Nephron progenitor cell (in vitro differentiated cells): ENCODE measurements at regions not wholly inside any gene's neighbourhood (a gene's known extent, or its start where the extent isn't known, plus 50 kb on each side); places are given as distances from the start of the nearest gene placed in this dataset.
A peak's percentile ranks its signal among the peaks of the same experiment; 100 is the strongest.

ENCODE experiments used
- DNase-seq: peaks from one replicate; pipeline ENCODE4 v3.0.0; 2021
- H3K27ac Mint-ChIP-seq: 2 replicates; pipeline ENCODE4 v1.8.0; 2021; ENCODE audit warnings: mild to moderate bottlenecking, moderate library complexity, mixed read lengths
- H3K27me3 Mint-ChIP-seq: 2 replicates; pipeline ENCODE4 v1.8.0; 2021; ENCODE audit warnings: mild to moderate bottlenecking, low read depth, mixed read lengths; ENCODE audit not compliant: poor library complexity
- H3K36me3 Mint-ChIP-seq: 2 replicates; pipeline ENCODE4 v1.8.0; 2021; ENCODE audit warnings: low read depth, mixed read lengths
- H3K4me1 Mint-ChIP-seq: 2 replicates; pipeline ENCODE4 v1.8.0; 2021; ENCODE audit warnings: mixed read lengths
- H3K4me3 Mint-ChIP-seq: 2 replicates; pipeline ENCODE4 v1.8.0; 2021; ENCODE audit warnings: mild to moderate bottlenecking, moderate library complexity, mixed read lengths
- H3K9me3 Mint-ChIP-seq: 2 replicates; pipeline ENCODE4 v1.8.0; 2021; ENCODE audit warnings: mild to moderate bottlenecking, moderate library complexity, mixed read lengths
- TF ChIP-seq, protein P1 (sequence below): fragments of 200-600 bp; sonication (generic); IDR thresholded peaks from 2 replicates; pipeline ENCODE4 v1.5.0; 2021; ENCODE audit warnings: antibody characterized with exemption

DNA sequence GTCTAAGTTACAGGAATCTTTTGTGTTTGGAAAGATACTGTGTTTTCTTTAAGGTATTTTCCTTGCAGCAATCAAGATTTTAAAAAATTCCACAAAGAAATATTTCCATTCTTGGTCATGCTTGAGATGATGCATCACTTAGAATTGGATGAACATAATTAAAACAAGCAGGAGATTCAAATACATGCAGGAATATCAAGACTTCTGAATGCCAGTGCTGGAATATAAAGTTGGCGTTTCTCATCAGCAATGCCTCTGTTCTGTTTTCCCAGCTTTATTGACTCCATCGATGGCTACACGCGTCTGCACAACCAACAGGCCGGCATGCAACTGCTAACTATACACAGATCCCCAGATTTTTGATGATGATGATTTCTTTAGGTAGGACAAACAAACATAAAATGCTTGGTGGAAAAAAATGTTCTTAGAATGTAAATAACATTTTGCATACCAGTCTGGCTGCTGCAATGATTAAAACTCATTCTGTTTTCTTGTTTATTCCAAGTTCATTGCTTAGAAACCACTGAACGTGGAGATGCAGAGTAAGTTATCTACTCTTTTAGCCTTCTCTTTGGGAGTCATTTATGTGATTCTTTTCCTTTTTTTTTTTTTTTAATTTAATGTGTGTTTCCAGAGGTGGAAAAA is 91.3 kb upstream of the FAM171A1 start:
- H3K27me3 Mint-ChIP-seq, result peaks cover 12% of the 10 kb centered on the region
- TF ChIP-seq, protein P1, sequence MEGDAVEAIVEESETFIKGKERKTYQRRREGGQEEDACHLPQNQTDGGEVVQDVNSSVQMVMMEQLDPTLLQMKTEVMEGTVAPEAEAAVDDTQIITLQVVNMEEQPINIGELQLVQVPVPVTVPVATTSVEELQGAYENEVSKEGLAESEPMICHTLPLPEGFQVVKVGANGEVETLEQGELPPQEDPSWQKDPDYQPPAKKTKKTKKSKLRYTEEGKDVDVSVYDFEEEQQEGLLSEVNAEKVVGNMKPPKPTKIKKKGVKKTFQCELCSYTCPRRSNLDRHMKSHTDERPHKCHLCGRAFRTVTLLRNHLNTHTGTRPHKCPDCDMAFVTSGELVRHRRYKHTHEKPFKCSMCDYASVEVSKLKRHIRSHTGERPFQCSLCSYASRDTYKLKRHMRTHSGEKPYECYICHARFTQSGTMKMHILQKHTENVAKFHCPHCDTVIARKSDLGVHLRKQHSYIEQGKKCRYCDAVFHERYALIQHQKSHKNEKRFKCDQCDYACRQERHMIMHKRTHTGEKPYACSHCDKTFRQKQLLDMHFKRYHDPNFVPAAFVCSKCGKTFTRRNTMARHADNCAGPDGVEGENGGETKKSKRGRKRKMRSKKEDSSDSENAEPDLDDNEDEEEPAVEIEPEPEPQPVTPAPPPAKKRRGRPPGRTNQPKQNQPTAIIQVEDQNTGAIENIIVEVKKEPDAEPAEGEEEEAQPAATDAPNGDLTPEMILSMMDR, result no peak
- H3K9me3 Mint-ChIP-seq, result peaks cover 66% of the 10 kb centered on the region
- peak overlapping the region; percentile 94 for H3K27ac Mint-ChIP-seq
- peaks cover 48% of the 10 kb centered on the region for H3K36me3 Mint-ChIP-seq
- no peak overlapping the region for H3K4me3 Mint-ChIP-seq
- H3K4me1 Mint-ChIP-seq, result peaks cover 37% of the 10 kb centered on the region
- no peak for DNase-seq

DNA sequence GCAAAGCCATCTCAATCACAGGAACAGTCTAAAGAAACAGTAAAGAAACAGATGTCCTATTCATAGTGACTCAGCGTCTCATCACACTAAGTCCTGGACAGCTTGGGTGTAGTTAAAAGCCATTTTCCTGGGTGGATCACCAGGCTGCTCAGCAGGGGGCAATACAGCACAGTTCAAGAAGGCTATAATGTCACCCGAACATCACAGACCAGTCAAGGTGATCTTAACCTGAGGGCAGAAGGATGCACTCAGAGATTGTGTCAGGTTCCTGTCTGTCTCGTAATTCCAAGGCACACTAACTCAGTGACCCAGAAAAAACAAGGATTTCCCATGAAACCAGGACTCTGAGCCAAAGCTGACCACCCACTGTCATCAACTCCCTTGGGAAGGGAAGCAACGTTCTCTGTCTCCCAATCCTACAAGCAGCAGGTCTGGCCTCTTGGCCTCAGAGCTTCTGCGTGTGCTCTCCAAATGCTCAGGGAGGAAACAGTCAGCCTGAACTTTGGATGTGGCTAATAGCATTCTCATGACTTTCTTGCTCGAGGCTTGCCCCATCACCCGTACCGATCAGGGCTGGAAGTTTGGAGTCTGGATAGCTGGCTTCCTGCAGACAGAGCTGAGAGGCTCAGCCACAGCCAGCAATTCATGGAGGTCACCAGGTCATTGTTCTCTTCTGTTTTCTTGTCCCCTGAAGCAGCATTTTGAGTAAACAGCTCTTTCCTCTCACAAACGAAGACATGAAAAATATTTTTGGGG is 90.4 kb upstream of the FAM171A1 start:
- Mint-ChIP-seq H3K36me3 (peaks cover 55% of the 10 kb centered on the region), H3K27ac (peak overlapping the region; percentile 94), H3K27me3 (peaks cover 9% of the 10 kb centered on the region), H3K4me3 (no peak overlapping the region), H3K4me1 (peaks cover 43% of the 10 kb centered on the region), H3K9me3 (peaks cover 68% of the 10 kb centered on the region)
- DNase-seq, result no peak
- TF ChIP-seq, protein P1, result no peak

DNA sequence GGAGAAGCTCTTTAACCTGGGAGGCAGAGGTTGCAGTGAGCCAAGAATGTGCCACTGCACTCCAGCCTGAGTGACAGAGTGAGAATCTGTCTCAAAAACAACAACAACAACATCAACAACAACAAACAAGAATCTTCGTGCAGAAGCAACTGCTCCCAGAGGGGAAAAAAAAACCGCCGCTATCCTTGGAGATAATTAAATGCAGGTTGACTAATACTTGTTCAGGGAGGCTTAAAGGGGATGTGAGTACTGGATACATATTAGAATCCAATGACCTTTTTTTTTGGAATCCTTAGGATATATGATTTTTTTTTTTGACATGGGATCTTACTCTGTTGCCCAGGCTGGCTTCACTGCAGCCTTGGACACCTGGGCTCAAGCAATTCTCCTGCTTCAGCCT is 89.6 kb upstream of the FAM171A1 start:
- Mint-ChIP-seq H3K36me3 (peaks cover 51% of the 10 kb centered on the region), H3K27me3 (peaks cover 8% of the 10 kb centered on the region), H3K27ac (peak overlapping the region; percentile 94), H3K9me3 (peaks cover 61% of the 10 kb centered on the region), H3K4me3 (no peak overlapping the region), H3K4me1 (peaks cover 45% of the 10 kb centered on the region)
- TF ChIP-seq, protein P1, result no peak
- DNase-seq, result no peak

DNA sequence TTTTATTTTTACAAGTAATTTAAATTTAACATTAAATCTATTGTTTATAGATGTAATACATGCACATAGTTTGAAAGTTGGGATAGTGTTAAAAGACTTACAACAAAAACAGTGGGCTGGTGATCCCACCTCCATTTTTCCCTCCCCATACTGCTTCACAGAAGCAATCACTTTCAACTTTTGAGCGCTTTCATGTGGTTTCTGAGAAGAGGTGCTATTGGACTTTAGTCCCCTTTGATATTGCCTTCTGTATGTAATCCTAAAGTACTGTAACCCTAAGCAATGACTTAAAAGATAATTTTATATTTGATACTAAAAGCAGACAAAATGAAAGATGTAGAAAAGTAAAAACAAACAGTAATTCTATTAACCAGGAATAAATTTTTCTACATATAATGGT is 88.1 kb upstream of the FAM171A1 start:
- H3K9me3 Mint-ChIP-seq, result peaks cover 52% of the 10 kb centered on the region
- H3K27ac Mint-ChIP-seq, result no peak overlapping the region
- no peak for DNase-seq
- peaks cover 44% of the 10 kb centered on the region for H3K36me3 Mint-ChIP-seq
- TF ChIP-seq, protein P1, result no peak
- peaks cover 8% of the 10 kb centered on the region for H3K27me3 Mint-ChIP-seq
- no peak overlapping the region for H3K4me3 Mint-ChIP-seq
- peaks cover 54% of the 10 kb centered on the region for H3K4me1 Mint-ChIP-seq

DNA sequence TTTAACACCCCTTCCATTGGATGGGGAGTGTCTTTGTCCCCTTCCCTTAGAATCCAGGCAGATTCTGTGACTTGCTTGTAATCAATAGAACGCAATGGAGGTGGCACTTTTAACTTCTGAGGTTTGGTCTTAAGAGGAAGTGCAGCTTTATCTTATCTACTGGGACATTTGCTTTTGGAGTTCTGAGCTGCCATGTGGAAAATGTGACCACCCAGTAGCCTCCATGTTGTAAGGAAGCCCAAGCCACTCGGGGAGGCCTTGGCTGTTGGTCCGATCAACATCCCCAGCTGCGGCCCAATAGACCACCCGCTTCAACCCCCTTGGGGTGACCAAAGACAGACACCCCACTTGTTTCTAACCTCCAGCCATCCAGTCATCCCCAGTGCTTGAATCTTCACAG is 86.3 kb upstream of the FAM171A1 start:
- peaks cover 35% of the 10 kb centered on the region for H3K9me3 Mint-ChIP-seq
- TF ChIP-seq, protein P1, result no peak
- peaks cover 29% of the 10 kb centered on the region for H3K36me3 Mint-ChIP-seq
- H3K27me3 Mint-ChIP-seq, result peaks cover 4% of the 10 kb centered on the region
- no peak overlapping the region for H3K4me3 Mint-ChIP-seq
- H3K27ac Mint-ChIP-seq, result no peak overlapping the region
- peaks cover 67% of the 10 kb centered on the region for H3K4me1 Mint-ChIP-seq
- no peak for DNase-seq
